NCI-H226 (cell line): ENCODE measurements at regions not wholly inside any gene's neighbourhood (a gene's known extent, or its start where the extent isn't known, plus 50 kb on each side); places are given as distances from the start of the nearest gene placed in this dataset.
"Not testable (repeated sequence)": the region's sequence is repeated elsewhere in the genome, so short reads cannot be mapped to it uniquely, and the experiment has no call there.

ENCODE experiments used
- DNase-seq: peaks from one replicate; pipeline ENCODE4 v3.0.0-alpha.2; 2015

- DNase-seq = not testable (repeated sequence)
Measured at GRCh38 chr21:6561168-6561567, 3960.2 kb upstream of the TPTE start.

- DNase-seq = not testable (repeated sequence)
Measured at GRCh38 chr21:6561578-6561977, 3959.8 kb upstream of the TPTE start.

- DNase-seq = not testable (repeated sequence)
Measured at GRCh38 chr21:6564543-6565166, 3956.7 kb upstream of the TPTE start.

GRCh38 chr21:6565190-6566094 lies 3955.9 kb upstream of the TPTE start:
- not testable (repeated sequence) for DNase-seq

- DNase-seq = not testable (repeated sequence)
Measured at GRCh38 chr21:6567542-6567941, 3953.8 kb upstream of the TPTE start.

GRCh38 chr21:6569152-6569551 lies 3952.2 kb upstream of the TPTE start:
- not testable (repeated sequence) for DNase-seq

- DNase-seq = not testable (repeated sequence)
Measured at GRCh38 chr21:6569587-6570392, 3951.6 kb upstream of the TPTE start.

GRCh38 chr21:6570700-6571368 lies 3950.5 kb upstream of the TPTE start:
- not testable (repeated sequence) for DNase-seq

GRCh38 chr21:6573576-6573975 lies 3947.8 kb upstream of the TPTE start:
- DNase-seq = not testable (repeated sequence)

- DNase-seq = not testable (repeated sequence)
Measured at GRCh38 chr21:6579801-6580200, 3941.6 kb upstream of the TPTE start.
